HT1080 (cell line): ENCODE measurements at regions not wholly inside any gene's neighbourhood (a gene's known extent, or its start where the extent isn't known, plus 50 kb on each side); places are given as distances from the start of the nearest gene placed in this dataset.

Experiments
- DNase-seq: peaks from one replicate; pipeline ENCODE4 v3.0.0-alpha.2; 2015; ENCODE audit warnings: low read depth

DNA sequence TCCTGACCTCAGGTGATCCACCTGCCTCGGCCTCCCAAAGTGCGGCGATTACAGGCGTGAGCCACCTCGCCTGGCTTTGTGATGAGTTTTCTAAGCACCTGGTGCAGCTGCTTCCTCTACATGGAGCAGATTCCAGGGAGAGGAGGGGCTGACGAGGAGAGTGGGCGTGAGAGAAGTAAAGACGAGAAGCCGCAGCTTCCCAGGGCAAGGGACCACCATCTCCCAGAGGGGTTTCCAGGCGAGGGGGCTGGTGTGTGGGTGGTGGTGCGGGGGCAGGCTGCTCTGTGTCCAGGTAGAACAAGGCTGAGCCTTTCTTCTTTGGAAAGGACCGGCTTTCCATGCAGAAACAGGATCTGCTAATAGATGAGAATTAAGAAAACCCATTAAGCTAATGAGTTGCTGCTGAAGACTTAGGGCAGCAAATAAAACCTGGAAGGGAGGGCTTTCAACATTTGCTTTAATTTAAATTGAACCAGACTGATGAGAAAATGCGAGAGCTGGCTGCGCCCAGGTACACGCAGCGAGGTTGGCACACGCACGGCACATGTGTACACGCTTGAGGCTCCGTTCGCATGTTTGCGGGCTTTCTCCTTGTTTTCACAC is 236.7 kb downstream of the RBFOX3 start:
- DNase-seq: no peak

DNA sequence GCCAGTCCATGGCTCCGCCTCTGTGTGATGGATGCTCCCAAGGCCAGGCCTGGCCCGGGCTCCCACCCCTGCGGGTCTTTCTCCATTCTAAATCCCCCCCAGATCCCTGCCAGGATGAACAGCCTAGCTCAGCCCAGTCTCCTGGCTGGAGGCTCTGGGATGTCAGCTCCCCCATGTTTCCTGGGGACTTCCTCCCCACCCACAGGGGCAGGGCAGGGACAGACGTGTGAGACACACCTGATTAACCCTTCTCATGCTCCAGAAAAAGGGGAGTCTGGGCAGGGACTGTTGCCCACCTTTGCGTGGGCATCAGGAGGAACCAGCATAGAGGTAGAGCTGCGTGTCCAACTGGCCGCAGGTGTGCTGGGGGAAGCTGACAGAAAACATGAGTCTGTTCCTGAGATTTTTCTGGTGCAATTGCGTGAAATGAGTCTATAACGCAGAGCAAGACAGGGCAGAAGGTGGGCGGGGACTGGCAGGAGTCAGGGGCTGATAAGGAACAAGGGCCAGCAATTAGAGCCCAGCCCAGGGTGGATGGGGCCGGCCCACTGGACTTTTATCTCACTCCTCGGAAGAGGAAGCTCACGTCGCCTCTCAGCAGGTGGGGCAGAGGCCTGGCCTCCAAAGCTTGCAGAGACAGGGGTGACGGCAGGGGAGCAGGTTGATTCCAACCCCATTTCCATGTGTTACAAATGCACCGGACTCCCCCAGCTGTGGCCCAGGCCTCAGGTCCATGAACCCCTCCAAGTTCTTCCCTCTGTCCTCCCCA is 238.2 kb downstream of the RBFOX3 start:
- DNase-seq: no peak

DNA sequence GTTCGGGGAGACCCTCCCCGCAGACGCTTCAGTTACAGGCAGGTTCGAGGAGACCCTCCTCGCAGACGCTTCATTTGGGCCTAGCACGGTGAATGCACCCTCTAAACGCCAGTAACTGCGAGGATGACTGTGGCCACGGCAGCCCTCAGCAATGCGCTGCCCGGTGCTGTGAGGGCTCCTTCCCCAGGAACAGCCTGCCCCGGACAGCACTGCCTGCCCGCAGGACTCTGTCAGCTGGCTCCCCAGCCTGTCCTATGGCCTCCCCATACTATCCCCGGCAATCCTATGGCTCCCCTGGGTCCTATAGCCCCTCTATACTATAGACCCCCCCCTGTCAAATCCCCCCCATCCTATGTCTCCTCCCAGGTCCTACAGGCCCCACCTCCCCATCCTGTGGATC is 238.9 kb downstream of the RBFOX3 start:
- DNase-seq: no peak

DNA sequence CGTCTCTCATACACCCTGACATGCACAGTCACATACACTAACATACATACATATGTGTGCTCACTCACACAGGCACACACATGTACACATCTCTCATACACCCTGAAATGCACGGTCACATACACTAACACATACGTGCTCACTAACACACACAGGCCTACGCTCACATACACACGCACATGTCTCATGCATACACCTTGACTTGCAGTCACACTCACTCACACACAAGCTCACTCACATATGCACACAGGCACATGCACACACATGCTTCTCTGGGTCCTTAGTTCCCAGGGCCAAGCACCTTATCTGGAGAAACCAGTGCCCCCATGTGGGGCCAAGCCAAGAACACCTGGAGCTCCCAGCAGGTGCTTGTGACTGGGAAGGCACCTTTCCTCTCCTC is 240.3 kb downstream of the RBFOX3 start:
- no peak for DNase-seq

DNA sequence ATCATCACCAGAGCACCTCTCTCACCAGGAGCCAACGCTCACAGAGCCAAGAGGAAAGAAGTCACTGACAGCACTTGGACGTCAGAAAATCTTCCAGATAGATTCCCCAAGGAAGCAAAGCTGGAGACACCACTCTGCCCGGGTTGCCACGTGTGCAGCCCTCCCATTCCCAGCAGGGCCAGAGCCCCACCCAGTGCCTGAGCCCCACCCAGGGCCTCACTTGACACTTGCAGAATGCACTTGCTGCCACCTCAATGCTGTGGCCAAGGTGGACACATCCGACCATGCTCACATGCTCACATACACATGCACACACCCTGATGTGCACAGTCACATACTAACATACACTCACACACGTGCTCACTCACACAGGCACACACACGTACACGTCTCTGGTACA is 240.7 kb downstream of the RBFOX3 start:
- DNase-seq: no peak

DNA sequence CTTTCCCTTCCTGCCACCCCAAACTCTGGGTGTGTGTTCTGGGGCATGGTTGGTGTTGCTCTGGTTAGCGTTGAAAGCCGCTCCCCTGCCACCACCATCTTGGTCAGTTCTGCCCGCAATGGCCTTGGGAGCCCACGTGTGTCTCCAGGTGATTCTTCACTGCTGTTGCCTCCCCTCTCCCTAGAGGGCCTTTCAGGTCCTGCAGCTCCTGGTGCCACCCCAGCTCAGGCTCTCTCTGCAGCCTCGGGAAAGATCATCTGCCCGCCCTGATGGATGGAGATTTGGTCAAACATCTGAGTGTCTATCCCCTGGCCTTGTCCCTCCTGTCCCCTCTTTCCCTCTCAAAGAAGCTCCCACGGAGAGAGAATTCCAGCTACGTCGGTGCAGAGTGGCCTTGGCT is 241.3 kb downstream of the RBFOX3 start:
- no peak for DNase-seq

DNA sequence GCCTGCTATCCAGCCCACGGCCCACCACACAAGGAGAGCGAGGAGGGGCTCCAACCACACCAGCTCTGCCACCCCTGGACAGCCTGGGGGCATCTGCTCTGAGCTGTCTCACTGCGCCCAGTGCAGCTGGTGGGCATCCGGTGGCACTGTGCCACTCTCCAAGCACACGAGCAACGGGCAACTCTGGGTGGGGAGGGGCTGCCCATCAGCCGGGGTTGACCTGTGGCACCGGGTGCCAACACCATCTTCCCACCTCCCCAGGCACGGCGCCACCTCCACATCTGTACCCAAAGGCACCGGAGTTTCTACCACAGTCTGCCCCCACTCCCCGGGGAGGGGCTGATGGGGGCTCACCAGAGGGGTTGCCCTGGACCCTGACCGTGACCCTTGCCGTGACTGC is 241.8 kb downstream of the RBFOX3 start:
- DNase-seq: no peak

DNA sequence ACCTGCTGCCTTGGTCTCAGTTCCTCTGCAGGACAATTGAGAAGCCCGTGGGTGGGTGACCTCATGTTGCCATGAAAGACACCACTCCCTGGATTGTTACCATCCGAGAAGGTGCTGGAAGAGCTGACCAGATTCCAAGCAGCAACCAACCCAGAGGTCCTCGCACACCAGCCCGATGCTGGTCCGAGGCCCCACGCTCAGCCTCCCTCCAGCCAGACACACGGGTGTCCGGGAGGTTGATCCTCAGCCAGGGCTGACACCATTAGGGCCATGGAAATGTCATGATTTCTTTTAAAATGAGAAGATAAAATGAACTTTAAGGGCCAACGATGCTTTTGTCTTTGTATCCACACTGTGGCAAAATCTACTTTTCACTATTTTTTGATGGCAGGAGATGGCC is 242.3 kb downstream of the RBFOX3 start:
- DNase-seq: no peak

DNA sequence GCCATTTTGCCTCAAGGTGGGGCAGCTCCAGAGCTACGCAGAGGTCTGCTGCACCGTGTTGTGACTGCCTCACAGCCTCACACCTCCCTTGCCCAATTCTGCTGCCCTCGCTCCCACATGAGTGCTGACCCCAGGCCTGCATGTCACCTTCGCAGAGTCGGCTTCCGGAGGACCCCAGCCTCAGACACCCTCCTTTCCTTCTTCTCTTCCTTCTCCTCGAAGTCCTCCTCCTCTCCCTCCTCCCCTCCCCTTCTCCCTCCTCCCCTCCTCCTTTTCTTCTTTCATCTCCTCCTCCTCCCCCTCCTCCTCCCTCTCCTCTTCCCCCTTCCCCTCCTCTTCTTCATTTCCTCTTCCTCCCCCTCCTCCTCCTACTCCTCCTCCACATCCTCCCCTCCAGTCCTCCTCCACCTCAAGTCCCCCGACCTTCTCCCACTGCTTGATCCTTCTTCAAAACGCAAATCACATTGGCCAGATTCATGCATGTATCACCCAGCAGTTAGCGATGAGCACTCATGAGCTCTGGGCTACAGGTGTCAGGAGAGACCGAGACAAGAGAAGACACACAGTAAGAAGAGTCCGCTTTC is 243.8 kb downstream of the RBFOX3 start:
- no peak for DNase-seq

DNA sequence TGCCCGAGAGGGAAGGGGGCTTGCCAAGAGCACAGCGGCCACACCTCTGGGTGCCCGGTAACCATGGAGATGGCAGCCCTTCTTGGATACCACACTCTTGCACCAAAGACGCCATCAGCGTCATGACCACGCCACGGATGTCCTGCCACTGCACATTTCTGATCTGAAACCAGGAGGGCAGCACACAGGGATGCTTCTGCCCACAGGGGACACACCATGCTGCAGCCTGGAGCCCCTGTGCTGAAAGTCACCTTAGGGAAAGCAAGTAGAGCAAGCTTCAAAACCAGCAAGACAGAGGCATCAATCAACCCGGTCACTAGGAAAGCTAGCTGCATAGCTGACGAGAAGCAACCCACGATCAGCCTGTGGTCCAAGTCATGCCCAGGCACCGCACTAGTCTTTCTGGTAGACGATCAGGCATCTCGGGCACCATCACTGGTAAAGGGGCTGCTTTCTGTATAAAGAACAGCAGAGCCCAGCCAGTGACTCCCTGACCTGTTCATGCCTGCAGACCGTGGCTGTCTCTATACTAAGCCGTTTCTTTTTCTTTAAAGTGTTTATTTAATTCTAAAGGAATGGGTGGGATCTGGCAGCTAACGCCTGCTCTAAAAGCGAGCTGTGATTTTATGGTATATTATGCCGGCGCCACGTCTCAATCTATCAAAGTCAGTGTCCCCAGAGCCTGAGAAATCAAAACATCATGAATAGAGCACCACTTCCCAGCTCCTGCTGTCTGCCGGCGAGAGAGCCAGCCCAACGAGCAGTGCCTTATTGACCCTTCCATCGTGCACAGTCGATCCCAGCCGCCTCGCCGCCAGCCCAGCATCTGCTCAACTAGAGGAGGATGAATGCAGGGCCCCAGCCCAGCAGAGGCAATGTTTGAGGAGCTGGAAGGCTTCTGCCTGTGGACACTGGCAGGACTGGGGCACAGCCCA is 244.7 kb downstream of the RBFOX3 start:
- DNase-seq: no peak

DNA sequence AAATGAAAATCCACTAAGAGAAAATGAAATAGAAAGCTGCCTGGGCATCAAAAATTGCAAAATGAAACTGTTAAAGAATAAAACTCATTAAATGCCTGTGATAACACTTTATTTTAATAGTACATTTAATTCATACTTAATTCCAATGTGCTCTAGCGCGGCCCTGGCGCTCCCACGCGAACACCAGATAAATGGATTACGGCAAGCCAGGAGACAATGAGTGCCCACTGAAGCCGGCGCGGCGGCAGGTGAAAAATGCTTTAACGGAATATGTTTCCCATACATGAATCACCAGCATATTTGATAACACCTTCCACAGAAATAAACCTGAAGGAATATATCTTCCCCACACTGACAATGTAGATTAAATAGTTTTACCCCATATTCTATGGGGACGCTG is 245.5 kb downstream of the RBFOX3 start:
- DNase-seq: no peak

DNA sequence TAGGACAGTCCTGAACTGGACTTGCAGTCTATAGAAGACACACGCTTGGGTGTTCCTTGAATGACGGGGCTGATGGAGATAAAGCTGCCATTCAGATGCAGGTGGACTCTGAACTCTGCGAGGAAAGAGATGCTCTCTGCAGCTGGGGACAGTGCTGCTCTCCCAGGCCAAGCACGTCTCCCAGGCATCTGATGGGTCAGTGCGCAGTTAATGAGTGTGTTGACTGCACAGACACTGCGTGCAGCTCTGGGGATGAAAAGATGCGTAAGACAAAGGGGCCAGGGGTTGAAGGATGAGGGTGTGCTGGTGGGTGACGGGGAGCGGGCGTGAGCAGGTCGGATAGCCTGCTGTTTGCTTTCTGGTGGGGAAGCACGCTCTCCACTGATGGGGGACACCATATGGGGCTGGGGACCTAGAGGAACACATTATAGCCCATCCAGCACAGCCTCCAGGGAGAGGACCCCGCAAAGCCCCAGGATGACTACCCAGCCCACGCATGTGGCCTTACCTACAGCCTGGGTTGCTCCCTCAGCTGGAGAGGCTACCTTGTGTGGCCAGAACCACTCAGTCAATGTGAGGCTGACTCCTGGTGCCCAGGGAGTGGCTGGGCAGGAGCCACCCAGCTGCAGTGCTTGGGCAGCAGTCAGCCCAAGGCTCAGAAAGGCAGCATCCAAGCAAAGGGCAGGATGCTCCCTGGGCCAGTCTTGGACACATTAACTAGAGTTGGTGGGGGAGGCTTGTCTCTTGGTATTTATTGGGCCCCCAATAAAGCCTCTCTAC is 246.3 kb downstream of the RBFOX3 start:
- DNase-seq: no peak

DNA sequence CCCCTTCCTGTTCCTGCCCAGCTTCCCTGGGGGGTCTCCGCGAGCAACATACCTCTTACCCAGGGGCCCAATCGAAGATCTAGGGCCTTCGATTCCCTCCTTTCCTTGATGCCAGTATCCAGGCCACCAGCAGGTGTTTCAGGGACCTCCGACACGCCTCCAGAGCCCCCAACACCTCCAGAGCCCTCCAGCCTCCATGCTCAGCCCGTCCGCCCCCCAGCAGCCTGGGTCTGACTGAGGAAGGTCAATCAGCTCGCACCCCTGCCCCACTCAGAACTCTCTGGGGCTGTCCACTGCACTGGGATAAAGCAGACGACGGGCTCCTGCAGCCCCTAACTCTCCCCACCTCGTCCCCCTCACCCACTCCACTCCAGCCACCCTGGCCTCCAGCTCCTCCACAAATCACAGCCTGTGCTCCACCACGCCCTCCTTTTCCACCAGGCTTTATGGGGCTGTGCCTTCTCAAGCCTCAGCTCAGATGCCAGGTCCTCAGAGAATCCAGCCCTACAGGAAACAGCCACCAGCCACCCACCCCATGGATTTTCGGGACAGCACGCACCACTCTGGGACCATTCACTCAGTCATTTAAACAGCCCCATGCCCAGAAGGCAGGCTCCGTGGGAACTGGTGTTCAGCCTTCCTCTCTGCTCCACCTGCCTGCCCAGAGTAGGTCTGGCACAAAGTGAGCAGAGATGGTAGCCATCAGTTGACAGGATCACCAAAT is 247.1 kb downstream of the RBFOX3 start:
- no peak for DNase-seq

DNA sequence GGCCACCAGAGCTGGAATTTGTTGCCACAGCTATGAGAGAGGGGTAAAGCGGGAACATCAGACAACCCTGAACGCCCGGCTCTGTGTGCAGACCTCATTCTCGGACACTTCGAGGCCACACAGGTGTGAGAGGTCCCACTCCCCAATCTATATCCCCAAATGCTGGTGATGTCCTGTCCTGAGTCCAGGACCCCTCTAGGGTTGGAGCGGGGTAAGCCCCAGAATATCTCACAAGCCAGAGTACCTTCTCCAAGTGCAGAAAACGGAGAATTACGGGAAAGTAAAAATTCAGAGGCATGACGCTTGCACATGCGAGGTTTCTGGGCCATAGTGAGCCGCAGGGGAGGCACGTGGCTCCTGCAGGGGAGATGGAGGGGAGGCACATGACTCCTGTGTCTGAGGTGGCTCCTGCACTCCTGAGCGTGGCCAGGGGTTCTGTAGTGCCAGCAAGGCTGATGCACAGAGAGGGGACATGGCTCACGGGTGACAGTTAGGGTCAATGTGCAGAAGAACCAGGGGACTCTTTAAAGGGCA is 248.0 kb downstream of the RBFOX3 start:
- no peak for DNase-seq

DNA sequence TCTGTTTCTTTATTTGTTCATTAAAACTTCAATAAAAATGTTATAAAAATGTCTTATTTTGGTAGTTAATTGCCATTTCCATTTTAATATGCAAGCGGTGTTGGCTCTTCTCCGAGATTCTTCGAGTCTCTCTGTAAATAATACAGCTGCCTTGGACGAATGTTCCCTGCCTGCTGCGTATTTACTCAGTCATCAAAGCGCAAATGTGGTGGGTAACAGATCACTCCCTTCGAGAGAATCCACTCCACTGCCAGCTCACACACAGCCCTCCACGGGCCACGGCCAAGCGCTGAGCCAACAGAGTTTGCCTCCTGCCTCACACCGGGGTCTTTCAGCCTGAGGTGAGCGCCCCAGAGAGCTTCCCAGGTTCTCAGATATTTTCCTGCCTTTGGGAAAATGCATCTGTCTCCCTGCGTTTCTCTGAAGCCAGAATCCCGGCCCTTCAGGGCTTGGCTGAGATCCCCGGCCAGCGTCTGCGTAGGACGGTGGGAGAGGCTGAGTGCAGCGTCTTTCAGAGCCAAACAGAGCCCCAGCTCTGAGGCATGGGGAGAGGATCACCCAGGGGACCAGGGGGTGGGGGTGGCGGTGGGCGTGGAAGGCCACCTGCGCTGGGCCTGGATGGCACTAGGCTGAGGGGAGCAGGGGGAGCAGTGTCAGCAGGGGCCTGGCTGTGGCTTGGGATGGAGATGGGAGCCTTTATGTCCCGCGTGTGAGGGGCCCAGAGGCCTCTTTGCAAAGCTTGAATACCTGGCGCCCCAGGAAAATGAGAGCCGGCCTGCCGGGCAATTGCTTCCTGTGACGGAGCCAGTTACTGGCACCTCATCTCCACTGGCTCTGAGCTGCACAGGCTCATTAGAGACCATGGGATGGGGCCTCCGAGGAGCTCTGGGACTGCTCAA is 248.7 kb downstream of the RBFOX3 start:
- DNase-seq: no peak

DNA sequence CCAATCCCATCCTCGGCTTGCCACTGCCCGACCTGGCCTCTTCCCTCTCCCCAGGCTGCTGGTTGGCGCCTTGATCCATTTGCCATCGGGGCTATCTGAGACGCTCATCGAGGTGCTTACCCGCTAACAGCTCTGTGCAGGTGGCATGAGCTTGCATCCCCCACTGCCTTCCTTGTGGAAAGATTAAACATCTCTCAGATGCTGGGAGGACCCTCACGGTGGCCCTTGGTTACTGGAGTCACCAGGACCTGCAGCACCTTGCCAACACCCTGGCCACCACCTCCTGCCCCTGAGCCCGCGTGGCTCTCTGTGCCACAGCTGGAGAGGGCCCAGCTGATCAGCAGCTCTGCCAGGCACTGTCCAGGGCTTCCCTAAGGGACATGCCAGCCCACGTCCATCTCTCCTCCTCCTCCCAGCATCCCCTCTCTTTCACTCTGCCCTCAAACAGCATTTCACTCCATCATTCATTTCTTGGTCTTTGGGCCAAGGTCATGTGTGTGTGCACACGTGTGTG is 249.6 kb downstream of the RBFOX3 start:
- DNase-seq: no peak

DNA sequence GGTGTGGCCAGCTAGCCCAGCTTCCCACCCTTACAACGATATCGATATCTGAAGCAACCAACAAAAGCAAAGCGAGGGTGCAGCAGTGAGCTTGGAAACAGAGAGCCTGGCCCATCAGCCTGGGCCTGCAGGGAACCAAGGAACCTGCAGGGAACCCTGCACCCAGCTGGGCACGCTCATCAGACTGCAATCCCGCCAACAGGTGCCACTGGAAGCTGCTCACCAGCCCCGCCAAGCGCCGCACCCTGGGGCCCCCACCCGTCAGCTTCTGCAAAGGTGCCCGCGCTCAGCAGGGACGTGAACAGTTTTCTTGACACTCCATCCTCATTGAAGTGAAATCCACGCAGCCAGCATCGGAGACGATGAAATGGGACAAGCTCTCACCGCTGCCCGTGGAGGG is 250.7 kb downstream of the RBFOX3 start:
- DNase-seq: no peak

DNA sequence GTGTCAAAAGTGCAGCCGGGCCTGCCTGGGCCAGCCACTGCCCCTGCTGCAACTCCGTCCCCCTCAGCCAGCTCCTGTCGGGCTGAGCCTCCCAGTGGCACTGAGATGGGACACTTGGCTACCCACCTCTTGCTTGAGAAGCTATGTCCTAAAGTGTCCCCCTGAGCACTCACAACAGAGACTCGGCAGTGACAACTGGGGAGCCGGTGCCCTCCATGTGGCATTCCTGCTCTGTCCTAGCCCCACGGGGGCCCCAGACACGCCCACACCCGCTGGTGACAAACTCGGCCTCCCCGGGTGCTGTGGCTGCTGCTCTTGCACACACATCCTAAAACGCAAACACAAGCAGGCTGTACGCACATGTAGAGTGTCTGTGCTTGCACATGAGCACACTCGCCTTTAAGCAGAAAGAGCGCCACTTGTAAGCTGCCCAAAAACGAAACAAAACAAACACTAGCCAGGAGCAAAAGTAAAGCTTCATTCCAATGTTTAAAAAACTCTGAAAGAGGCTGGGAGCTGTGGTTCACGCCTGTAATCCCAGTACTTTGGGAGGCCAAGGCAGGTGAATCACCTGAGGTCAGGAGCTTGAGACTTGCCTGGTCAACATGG is 253.9 kb downstream of the RBFOX3 start:
- no peak for DNase-seq
